KMS-11 (cell line): ENCODE measurements at regions not wholly inside any gene's neighbourhood (a gene's known extent, or its start where the extent isn't known, plus 50 kb on each side); places are given as distances from the start of the nearest gene placed in this dataset.

Source experiments
- H2AFZ ChIP-seq: fragments of 200-600 bp; sonication (generic); 2 replicates; pipeline ENCODE4 v1.6.1; 2016; ENCODE audit warnings: antibody characterized with exemption, mixed run types, low read depth
- H3K27ac ChIP-seq: fragments of 200-600 bp; sonication (generic); 2 replicates; pipeline ENCODE4 v1.6.1; 2016; ENCODE audit warnings: mild to moderate bottlenecking, mixed run types
- H3K27me3 ChIP-seq: fragments of 200-600 bp; sonication (generic); 2 replicates; pipeline ENCODE4 v1.6.1; 2017; ENCODE audit warnings: mild to moderate bottlenecking, low read depth, mixed run types, moderate library complexity; ENCODE audit not compliant: insufficient read depth
- H3K36me3 ChIP-seq: fragments of 200-600 bp; sonication (generic); 2 replicates; pipeline ENCODE4 v1.6.1; 2017; ENCODE audit warnings: mild to moderate bottlenecking, mixed run types; ENCODE audit not compliant: insufficient read depth
- H3K4me1 ChIP-seq: fragments of 200-600 bp; sonication (generic); 2 replicates; pipeline ENCODE4 v1.6.1; 2016; ENCODE audit warnings: mild to moderate bottlenecking, low read depth, mixed run types; ENCODE audit not compliant: poor library complexity, severe bottlenecking
- H3K4me2 ChIP-seq: fragments of 200-600 bp; sonication (generic); 2 replicates; pipeline ENCODE4 v1.7.0; 2016; ENCODE audit warnings: mild to moderate bottlenecking, mixed run types
- H3K4me3 ChIP-seq: fragments of 200-600 bp; sonication (generic); IDR thresholded peaks from 2 replicates; pipeline ENCODE4 v1.6.1; 2017; ENCODE audit warnings: low read depth, low read length, mixed read lengths; ENCODE audit not compliant: insufficient read depth
- H3K79me2 ChIP-seq: fragments of 200-600 bp; sonication (generic); 2 replicates; pipeline ENCODE4 v1.6.1; 2016; ENCODE audit warnings: low read depth, mixed run types; ENCODE audit not compliant: insufficient read depth
- H3K9ac ChIP-seq: fragments of 200-600 bp; sonication (generic); 2 replicates; pipeline ENCODE4 v1.6.1; 2016; ENCODE audit warnings: mild to moderate bottlenecking, mixed run types
- H4K20me1 ChIP-seq: fragments of 200-600 bp; sonication (generic); 2 replicates; pipeline ENCODE4 v1.6.1; 2016; ENCODE audit warnings: mild to moderate bottlenecking, mixed run types; ENCODE audit not compliant: insufficient read depth
- TF ChIP-seq, protein P1 (sequence below): fragments of 200-600 bp; sonication (generic); conservative IDR thresholded peaks from 2 replicates; pipeline ENCODE4 v1.6.1; 2017; ENCODE audit warnings: low read depth, mild to moderate bottlenecking, antibody characterized with exemption, low read length, moderate library complexity, mixed read lengths

DNA sequence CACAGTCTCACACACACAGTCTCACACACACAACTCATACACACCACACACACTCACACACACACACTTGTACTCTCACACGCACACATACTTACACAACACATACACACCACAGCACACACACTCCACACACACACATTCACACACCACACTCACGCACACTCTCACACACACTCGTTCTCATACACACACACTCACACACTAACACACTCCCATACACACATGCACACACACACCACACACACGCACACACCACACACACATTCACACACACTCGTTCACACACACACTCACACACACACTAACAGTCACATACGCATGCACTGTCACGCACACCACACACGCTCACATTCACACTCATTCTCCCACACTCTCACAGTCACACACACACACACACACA, 109.8 kb downstream of the PRLHR start:
- no peak overlapping the region for H3K4me2 ChIP-seq
- no peaks in the 10 kb centered on the region for H3K79me2 ChIP-seq
- no peaks in the 10 kb centered on the region for H3K27me3 ChIP-seq
- H2AFZ ChIP-seq = no peak overlapping the region
- H3K9ac ChIP-seq = no peak overlapping the region
- TF ChIP-seq, protein P1, sequence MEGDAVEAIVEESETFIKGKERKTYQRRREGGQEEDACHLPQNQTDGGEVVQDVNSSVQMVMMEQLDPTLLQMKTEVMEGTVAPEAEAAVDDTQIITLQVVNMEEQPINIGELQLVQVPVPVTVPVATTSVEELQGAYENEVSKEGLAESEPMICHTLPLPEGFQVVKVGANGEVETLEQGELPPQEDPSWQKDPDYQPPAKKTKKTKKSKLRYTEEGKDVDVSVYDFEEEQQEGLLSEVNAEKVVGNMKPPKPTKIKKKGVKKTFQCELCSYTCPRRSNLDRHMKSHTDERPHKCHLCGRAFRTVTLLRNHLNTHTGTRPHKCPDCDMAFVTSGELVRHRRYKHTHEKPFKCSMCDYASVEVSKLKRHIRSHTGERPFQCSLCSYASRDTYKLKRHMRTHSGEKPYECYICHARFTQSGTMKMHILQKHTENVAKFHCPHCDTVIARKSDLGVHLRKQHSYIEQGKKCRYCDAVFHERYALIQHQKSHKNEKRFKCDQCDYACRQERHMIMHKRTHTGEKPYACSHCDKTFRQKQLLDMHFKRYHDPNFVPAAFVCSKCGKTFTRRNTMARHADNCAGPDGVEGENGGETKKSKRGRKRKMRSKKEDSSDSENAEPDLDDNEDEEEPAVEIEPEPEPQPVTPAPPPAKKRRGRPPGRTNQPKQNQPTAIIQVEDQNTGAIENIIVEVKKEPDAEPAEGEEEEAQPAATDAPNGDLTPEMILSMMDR = no peak
- no peaks in the 10 kb centered on the region for H3K4me1 ChIP-seq
- H3K27ac ChIP-seq = no peak overlapping the region
- H3K4me3 ChIP-seq = no peak overlapping the region
- no peaks in the 10 kb centered on the region for H4K20me1 ChIP-seq
- H3K36me3 ChIP-seq = no peaks in the 10 kb centered on the region

DNA sequence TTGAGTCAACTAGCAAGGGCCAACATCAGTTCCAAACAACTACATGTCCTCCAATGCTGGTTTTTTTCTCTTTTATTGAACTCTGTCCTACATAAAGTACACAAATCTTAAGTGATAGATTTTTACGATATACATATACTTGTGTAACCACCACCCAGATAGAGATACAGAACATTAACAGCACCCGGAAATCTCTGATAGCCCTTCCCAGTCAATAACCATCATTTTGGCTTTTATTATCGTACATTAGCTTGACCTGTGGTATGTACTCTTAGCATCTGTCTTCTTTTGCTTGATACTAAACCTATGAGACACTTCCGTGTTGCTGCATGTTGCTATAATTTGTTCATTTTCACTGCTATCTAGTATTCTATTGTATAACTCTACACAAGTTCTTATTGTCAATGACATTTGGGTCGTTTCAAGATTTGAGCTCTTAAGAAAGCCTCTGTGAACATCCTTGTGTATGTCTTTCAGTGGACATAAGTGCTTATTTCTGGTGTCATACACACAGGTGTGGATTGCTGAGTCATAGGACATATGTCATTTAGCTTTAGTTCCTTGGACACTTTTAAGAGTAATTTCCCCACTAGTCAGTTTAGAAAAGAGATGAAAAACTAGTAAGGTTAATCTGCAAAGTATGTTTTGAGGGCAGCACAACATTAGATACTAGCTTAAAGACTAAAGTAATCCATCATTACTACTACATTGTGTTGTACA, 111.1 kb downstream of the PRLHR start:
- H2AFZ ChIP-seq = no peak overlapping the region
- no peaks in the 10 kb centered on the region for H3K79me2 ChIP-seq
- TF ChIP-seq, protein P1 = no peak
- no peak overlapping the region for H3K4me2 ChIP-seq
- no peaks in the 10 kb centered on the region for H3K36me3 ChIP-seq
- H3K4me1 ChIP-seq = no peaks in the 10 kb centered on the region
- H3K4me3 ChIP-seq = no peak overlapping the region
- H3K27me3 ChIP-seq = no peaks in the 10 kb centered on the region
- no peaks in the 10 kb centered on the region for H4K20me1 ChIP-seq
- H3K9ac ChIP-seq = no peak overlapping the region
- no peak overlapping the region for H3K27ac ChIP-seq

DNA sequence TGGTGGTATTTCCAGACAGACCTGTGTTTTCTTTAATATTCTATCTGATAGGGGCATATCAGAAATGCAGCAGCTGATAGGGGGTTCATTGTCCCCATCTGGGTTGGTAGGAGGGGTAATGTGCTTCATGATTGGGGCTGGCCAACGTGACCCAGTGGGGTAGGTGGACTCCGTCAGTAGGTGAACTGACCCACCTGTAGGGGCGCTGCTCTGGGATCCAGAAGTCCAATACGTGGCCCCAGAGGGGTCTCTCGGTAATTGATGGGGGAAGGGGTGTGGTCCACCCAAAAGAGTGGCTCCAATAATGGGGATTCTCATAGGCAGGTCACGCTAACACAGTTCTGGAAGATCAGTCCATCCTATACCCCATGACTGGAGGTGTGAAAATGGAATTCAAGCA, 112.0 kb downstream of the PRLHR start:
- Histone ChIP-seq H3K4me3 (no peak overlapping the region), H2AFZ (no peak overlapping the region), H4K20me1 (no peaks in the 10 kb centered on the region), H3K4me2 (no peak overlapping the region), H3K27me3 (no peaks in the 10 kb centered on the region), H3K27ac (no peak overlapping the region), H3K9ac (no peak overlapping the region), H3K4me1 (no peaks in the 10 kb centered on the region), H3K79me2 (no peaks in the 10 kb centered on the region), H3K36me3 (no peaks in the 10 kb centered on the region)
- TF ChIP-seq, protein P1 = no peak

DNA sequence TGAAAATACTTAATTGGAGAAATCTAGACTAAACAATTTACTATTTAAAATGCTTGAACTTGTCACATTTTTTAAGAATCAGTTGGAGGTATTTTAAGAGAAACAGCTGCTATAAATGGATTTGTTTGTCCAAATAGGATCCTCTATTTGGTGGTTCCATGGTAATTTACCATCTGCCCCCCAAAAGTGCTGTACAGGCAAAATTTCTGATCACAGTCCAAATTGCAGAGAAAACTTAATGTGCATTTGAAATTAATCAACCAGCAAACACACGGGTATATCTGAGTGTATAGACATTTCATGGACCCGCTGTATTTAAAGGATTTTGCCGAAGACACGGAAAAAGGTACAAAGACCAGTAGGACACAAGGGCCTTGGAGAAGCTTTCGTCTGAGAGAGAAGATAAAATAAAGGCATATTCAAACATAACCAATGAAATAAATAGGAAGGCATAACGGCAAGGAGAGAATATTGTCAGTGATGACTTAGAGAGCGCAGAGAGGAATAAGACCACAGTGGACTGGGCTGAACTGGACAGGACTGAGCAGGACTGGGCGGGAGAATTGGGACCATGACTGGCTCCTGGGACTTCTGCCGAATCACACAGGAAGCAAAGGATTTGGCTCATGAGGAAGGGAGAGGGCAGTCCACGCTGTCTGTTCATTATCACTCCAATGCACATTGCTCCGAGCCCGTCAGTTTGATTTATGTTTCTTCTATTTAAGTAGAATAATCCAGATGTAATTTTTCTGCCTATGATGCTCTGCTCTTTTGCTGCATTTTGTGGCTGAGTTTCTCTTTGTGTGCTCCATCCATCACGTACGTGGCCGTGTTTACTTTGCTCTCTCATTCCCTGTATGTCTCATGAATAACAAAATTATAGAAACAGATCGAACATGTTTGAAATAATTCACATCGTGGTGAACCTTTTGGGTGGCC, 112.8 kb downstream of the PRLHR start:
- Histone ChIP-seq H3K4me1 (no peaks in the 10 kb centered on the region), H4K20me1 (no peaks in the 10 kb centered on the region), H3K9ac (no peak overlapping the region), H3K27ac (no peak overlapping the region), H3K79me2 (no peaks in the 10 kb centered on the region), H3K27me3 (no peaks in the 10 kb centered on the region), H3K4me3 (no peak overlapping the region), H2AFZ (no peak overlapping the region), H3K4me2 (no peak overlapping the region), H3K36me3 (no peaks in the 10 kb centered on the region)
- TF ChIP-seq, protein P1 = no peak
